Tibial nerve (tissue), 3 donors: ENCODE measurements at regions not wholly inside any gene's neighbourhood (a gene's known extent, or its start where the extent isn't known, plus 50 kb on each side); places are given as distances from the start of the nearest gene placed in this dataset.

Experiments used
- CTCF ChIP-seq, 5 experiments: fragments of 200-600 bp in 3 of 5; fragments of 450-650 bp in 2 of 5; sonication (generic) in 3 of 5; IDR thresholded peaks; one replicate each; pipeline ENCODE4 v1.5.1; 2016 to 2019; ENCODE audit warnings: antibody characterized with exemption in 5 of 5, mild to moderate bottlenecking in 3 of 5, moderate library complexity in 2 of 5
- POLR2A ChIP-seq, 2 donors: fragments of 450-650 bp; IDR thresholded peaks; one replicate each; pipeline ENCODE4 v1.6.1; 2017; ENCODE audit warnings: antibody characterized with exemption in 2 of 2, mild to moderate bottlenecking in 2 of 2, moderate library complexity in 2 of 2

- no peak for TF ChIP-seq CTCF (IDR thresholded peaks at IDR 0.05)
- TF ChIP-seq POLR2A (IDR thresholded peaks at IDR 0.05) = no peak
These were observed 132.4 kb upstream of the ZNF516 start for GRCh38 chr18:76627444-76627843.
